ENCODE measurements at regions not wholly inside any gene's neighbourhood (a gene's known extent, or its start where the extent isn't known, plus 50 kb on each side); places are given as distances from the start of the nearest gene placed in this dataset.
"Not testable (repeated sequence)": the region's sequence is repeated elsewhere in the genome, so short reads cannot be mapped to it uniquely, and the experiment has no call there.

DNA sequence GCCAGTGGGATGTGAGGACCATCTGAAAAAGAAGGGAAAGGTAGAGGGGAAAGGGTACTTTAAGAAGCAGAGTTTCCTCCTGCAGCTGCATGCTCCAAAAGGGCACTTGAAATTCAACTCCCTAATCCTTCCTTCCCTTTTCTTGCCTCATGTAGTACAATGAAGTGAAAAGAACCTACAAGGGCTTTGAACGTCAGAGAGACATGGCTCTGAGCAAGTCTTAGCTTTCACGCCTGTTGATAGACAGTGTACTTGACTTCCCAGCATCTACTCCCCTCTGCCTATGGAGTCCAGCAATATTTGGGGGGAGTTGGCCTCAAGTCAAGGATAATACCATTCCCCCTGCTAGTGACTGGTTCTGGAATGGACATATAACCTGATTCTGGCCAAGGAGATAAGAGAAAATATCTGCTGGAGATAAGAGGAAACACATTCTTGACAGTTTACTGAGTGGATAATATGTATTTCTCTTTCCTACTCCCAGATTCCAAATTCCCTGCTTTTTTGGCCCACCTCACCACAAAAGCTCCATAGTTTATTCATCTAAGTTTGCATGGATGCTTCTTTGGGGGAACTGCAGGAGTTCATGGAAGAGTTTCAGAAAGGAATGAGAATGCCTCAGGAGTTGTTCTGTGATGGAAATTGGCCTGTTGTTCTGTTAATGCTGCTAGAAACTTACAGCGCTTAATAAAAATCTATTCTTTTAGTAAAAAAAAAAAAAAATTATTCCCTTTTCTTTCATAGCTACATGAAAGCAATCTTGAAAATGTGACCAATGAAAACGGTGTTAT is 193.0 kb upstream of the TPM1 start:
- DNase-seq: no peak

DNA sequence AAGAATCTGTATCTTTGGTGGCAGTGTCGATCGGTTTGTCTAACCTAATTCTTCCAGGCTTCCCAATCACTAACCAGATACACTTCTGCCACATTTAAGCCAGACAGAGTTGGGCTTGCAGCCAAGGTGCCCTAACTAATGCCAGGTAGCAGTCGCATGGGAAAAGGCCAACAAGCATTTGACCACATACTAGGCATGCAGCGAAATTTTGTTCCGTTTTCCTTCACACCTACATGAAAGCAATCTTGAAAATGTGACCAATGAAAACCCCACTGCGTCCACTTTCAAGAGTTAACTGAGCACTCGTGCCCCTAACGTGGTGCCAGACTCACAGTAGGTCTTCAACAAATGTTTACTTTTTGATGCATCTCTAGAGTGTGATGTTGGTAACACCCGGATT is 192.2 kb upstream of the TPM1 start:
- no peak for DNase-seq

DNA sequence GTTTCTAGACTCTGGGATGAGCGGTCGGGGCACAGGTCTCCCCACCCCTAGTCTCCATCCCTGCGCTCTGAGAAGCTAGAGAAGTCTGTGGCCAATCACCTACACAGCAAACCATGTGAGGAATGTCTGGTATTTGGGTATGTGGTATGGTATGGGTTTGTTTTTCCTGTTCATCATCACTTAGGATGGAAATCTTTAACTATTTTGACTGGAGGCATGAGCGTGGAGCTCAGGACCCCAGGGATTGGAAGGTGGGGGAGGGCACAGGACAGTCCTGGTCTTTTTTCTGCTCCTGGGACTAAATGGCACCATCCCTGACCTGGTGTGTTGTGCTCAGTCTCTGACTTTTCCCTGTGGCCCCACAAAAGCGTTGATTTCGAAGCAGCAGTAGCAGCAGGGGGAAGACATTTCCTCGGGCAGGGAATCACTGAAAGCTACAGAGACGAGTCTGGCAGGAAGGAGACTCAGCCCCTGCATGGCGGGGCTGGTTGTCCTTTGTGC is 191.7 kb upstream of the TPM1 start:
- DNase-seq: no peak

DNA sequence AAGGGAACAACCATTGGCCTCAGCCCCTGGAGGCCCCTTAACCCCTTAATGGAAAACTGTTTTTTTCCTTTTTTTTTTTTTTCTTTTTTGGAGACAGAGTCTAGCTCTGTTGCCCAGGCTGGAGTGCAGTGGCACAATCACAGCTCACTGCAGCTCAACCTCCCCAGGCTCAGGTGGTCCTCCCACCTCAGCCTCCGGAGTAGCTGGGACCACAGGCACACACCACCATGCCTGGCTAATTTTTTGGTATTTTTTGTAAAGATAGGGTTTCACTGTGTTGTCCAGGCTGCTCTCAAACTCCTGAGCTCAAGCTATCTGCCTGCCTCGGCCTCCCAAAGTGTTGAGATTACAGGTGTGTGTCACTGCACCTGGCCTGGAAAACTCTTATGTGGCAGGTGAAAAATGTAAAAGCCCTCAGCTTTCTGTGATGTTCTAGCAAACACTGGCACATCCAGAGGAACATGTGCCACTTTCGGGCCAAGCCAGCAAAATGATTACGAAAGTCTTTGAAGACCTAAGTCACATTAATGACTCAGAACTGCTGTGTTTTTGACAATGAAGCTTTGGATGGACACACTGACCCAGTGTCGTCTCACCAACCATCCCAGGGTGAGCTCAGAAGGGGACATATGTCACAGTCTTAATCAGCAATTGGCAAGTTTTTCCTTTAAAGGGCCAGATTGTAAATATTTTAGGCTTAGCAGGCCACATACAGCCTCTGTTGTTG is 189.3 kb upstream of the TPM1 start:
- no peak for DNase-seq

DNA sequence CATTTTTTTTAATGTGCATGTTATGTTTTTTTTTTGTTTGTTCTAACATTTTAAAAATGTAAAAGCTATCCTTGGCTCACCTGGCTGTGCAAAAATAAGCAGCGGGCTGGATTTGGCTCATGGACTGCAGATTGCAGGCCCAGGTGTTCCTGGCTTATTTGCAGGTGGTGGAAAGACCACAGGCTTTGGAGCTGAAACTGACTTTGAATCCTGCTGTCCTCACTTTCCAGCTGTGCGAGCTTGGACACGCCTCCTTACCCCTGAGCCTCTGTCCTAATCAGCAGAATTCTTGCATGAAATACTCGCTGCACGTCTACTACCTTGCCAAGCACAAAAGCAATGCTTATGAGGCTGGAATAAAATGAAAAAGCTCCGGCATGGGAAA is 188.7 kb upstream of the TPM1 start:
- DNase-seq: no peak

DNA sequence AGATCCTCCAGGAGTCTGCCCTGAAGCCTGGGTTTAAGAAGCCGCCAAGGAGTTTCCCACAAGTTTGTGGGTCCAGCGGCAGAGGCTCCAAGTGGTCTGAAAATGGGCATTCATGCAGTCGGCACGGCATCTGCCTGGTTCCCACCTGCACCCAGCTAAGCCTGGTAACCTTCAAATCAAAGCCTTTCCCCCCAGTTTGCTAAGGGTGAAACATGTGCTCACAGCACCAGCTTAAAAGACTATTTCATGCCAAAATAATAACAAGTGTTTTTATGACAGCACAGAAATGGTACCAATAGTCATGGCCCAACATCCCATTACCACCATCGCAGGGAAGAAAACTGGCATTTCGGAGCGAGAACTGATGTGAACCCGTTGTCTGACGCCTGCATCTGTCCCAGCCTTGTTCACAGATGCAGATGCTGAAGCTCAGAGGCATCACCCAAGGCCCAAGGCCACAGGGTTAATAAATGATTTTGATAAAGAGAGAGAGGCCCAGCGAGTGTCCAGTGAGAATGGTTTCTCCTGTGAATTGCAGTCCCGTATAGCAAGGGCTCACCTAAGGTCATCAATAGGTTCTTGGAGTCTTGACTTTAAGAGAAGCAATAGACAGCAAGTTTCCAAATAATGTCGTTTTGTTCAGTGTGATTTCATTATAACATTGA is 188.0 kb upstream of the TPM1 start:
- DNase-seq: no peak

DNA sequence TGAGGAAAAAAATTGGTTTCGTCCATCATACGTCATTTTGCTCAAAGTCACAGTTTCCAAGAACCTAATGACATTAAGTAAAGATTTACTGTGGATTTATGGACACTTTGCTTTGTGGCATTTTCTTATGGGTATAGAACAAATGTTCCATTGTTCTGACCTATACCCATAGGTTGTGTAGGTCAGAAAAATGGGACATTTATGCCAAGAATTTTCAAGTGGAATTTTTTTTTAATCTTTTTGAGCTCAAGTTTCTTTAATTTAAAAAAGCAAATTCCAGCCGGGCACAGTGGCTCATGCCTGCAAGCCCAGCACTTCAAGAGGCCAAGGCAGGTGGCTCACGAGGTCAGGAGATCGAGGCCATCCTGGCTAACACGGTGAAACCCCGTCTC is 187.5 kb upstream of the TPM1 start:
- no peak for DNase-seq

DNA sequence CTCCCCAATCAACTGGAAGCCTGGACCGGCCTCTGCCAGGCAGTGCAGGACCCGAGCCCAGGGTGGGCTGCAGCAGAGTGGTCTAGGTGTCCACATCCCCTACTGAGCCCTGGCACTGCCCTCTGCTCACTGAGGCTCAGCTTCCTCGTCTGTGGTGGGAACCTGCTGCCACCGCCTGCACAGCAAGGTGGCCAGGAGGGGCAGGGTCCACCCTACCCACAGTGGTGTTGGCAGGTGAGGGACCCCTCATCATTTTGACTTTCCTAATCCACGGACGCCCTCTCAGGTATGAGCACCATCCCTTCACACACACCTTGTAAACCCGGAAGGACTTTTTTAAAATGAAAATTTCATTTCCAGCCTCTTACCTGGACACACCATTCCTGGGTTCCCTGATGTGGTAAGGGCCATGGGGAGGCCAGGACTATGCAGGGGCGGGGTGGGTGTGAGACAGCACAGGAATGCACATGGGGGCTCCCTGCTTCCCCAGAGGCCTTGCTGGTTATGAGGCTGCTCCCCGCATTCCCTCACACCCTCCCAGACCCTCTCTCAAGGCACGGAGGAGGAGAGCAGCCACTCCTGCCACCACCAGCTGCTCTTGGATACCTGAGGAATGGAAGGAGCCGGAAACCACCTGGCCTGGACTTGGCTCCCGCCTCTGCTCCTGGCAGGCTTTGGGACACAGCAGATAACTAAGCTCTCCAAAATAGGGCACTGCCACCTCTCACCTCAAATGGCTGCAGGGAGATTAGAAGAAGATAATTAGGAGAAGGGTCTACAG is 185.9 kb upstream of the TPM1 start:
- DNase-seq: no peak

DNA sequence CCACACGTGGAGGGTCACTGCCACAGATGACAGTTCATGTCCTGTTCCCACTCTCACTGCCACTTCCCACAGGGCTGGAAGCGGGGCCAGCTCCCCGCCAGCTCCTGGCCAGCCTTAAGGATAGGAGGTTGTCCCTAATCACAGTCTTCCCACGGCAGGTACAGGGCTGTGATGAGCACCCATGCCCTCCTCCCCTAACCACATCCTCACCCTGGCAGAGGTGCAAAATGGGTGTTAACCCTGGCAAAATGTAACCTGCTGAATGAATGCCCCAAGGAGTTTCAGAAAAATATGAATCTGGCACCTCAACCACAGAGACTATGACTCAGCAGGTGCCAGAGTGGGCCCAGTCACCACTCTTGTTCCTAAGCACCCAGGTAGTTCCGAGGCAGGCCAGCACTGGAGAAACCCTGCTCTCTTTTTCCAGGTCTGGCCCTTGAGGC is 185.1 kb upstream of the TPM1 start:
- peak in 1 of 2 donors; percentile 14 for DNase-seq

DNA sequence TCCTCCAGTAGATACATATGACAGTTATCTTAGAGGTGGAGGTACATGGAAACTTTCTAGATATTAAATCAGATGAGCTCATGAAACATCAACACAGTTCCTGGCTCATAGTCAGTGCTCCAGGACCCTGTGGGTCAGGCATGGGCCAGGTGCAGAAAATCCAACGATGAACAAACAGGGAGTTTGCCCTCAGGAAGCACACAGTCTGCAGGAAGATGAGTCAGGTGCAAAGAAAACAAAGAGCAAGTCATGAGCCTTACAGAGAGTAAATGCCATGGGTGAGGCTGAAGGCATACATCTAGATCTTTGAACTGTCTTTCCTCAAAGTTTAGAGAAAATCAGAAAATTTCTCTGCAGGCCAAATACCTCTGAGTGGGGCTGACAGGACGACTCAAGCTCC is 184.2 kb upstream of the TPM1 start:
- no peak for DNase-seq

DNA sequence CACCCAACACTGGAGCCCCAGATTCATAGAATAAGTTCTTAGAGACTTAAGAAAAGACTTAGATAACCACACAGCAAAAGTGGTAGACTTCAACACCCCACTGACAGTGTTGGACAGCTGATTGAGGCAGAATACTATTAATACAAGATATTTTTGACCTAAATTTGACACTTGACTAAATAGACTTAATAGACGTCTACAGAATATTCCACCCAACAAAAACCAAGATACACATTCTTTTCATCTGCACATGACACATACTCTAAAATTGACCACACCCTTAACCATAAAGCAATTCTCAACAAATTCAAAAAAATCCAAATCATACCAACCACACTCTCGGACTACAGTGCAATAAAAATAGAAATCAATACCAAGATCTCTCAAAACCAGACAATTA is 179.8 kb upstream of the TPM1 start:
- DNase-seq: no peak

DNA sequence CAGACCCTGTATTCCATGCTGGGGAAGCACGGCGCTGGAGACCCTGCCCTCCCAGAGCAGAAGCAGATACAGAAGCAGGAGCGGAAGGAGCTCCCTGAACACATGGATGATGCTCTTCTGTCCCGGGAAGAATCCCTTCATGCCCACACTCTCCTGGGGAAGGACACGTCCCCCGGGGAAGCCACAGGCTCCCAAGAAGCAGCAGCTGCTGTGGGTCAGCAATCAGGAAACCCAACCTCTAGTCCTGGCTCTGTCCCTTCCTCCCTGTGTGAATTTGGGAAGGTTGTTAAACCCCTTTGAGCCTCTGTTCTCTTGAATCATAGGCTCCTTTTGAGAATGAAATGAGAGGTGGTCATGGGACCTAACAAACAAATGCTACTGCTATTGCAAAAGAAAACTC is 176.2 kb upstream of the TPM1 start:
- no peak for DNase-seq

DNA sequence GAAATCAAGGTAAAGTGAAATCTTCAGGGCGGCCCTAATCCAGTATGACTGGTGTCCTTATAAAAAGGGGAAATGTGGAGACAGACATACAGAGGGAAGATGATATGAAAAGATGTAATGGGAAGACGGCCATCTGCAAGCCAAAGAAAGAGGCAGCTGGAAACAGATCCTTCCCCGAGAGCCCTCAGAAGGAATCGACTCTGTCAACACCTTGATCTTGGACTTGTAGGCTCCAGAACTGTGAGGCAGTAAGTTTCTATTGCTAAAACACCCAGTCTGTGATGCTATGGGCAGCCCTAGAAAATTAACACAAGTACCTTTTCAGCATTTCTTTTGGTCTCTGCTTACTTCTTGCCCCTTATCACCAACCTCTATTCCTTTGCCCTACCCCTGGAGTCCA is 174.7 kb upstream of the TPM1 start:
- no peak for DNase-seq

DNA sequence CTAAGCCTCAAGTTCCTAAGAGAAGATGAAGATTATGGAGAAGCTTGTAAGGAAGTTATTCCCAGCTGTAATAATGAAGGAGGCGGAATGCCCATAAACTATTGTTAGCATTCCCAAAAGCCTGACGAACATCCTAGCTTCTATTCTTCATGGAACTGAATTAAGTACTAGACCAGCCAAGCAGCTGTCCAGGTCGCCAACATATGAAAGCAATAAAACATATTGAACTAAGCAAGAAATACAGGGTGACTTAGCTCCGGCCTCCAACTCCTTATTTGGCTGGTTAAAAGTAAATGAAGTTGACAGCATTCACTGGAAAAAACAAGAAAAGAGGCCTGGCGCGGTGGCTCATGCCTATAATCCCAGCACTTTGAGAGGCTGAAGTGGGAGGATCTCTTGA is 174.0 kb upstream of the TPM1 start:
- no peak for DNase-seq

DNA sequence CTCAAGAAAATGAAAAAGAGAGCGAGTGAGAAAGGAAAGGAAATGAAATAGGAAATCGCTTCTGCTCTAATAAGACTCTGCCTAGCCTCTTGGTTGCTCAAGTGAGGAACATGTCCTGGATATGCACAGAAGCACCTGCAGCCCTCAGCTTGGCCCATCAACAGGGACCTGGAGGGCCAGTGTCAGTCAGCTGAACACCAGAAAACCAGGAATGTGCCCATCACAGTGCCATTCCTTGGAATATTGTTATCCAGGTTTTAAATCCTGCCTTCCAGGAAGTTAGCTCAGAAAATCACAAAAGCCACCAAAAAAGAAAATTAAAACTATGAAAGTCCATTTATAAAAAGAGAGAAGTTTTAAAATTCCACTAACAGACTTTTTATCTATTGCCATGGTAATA is 173.4 kb upstream of the TPM1 start:
- no peak for DNase-seq

DNA sequence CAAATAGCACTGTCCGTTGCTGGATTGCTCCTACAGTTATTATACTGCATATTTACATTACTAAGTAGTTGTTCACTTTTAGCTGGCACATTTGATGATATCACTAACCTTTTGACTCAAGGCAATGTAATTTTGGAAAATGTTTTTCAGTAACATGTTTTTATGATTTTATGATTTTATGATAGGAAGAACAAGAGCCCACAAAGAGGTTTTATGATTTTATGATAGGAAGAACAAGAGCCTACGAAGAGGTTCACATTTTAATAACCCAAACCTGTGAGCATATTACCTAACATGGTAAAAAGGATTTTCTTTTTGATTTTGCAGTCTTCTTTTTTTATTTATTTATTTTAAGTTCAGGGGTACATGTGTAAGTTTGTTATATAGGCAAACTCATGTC is 172.3 kb upstream of the TPM1 start:
- DNase-seq: no peak

DNA sequence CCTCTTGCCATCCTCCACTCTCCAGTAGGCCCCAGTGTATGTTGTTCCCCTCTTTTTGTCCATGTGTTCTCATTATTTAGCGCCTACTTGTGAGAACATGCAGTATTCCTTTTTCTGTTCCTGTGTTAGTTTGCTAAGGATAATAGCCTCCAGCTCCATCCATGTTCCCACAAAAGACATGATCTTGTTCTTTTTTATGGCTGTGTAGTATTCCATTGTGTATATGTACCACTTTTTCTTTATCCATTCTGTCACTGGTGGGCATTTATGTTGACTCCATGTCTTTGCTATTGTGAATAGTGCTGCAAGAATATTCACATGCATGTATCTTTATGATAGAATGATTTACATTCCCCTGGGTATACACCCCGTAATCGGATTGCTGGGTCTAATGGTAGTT is 171.8 kb upstream of the TPM1 start:
- DNase-seq: not testable (repeated sequence)

DNA sequence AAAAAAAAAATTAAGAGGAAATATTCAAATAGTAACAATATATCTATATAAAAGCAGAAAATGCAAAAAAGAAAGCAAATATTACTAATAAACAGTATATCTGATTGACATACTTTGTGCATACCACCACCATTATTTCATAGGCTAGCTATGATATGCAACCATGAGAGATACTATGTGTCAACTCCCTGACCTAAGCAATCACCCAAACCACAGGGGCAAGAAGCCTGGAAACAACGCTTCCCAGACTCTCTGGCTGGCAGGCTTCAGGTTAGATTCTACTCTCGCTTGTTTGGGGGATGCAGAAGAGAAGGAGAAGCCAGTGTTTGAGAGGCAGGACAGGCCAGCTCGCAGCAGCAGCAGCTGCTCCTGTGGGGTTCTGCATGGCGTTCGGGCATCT is 169.3 kb upstream of the TPM1 start:
- no peak for DNase-seq

DNA sequence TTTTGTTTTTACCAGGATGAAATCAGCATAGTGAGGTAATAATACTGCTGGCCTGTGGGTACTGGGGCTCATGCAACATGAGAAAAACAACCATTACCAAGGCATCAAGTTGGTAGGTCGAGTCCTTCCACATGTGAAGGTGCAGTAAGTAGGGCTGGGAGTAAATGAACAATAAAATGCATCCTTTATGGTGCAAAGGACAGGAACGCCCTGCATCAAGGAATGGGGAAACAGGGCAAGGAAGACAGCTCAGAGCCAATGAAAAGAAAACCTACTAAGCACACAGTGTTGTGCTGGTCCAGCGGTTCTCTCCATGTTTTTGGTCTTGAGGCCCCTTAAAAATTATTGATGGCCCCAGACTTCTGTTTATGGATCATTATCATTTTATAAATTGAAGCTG is 168.5 kb upstream of the TPM1 start:
- no peak for DNase-seq

DNA sequence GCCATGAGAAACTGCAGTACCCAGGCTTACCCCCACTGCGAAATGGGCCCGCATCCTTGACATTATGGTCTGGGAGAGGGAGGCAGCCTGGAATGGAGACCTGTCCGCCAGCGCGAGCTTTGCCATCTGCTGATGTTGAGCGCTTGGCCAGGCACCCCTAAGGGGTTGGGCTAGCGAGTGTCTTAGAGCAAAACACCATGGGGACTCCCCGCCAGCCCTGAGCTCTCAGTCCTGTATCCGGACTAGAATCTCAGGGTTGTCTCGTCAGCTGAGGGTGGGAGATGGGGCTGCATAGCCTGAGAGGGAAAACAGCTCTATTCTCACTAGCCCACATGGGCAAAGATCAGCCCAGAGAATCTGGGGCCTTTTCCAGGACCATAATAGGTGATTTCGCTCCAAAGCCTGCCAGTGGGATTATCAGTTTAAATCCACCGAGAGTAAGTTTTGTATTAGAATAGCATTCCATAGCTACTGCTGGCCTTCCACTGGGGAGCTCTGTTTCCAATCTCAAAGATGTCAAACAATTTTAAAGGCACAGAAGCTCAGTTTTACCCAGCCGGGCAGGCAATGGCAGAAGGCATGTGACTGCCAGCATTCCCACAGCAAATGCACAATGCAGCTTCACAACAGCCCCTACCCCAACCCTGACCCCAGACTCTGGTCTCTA is 167.5 kb upstream of the TPM1 start:
- no peak for DNase-seq

DNA sequence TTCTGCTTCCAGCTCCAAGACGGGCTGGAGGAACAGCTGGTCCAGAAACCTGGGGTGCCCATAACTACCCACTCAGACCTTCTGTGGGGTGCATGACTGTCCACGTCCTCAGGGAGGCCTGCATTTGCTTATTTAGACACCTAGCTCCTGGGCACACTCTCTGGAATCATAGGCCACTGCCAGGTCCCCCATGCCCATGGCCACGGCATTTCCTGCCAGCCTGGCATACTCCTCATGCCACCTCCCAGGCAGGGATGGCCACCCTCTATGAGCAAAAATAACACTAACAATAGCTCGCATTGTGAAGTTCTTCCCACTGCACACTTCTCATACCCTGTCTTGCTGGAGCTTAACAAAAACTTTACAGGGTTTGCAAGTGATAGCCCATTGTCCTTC is 166.9 kb upstream of the TPM1 start:
- no peak for DNase-seq

DNA sequence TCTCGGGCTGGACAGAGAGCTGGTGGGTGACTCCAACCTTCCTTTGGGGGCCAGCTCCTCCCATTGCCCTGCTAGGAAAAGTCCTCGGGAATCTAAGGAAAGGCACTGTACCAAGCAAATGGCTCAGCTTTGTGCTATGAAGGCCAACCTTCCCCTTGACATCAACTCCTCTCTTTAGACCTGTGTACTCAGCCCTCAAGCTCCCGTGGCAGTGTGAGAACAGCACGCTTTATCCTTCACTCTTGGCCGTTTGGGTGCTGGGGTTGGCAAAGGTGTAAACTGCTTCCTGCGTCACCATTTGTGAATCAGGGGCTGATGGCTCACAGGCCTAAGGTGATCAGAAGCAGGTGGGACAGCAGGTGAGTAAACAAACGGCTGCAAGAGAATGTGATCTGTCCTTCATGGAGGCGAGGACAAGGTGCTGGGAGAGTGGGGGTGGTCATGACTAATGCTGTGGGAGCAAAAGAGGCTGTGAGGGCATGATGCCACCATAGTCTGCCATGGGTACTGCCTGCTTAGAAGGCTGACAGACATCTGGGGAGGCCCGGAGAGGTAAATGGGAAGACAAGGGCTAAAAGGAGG is 165.2 kb upstream of the TPM1 start:
- DNase-seq: no peak
